AG10803 (cell line): ENCODE measurements at regions not wholly inside any gene's neighbourhood (a gene's known extent, or its start where the extent isn't known, plus 50 kb on each side); places are given as distances from the start of the nearest gene placed in this dataset.

ENCODE experiments used
- DNase-seq: peaks from one replicate; pipeline ENCODE4 v3.0.0; 2010; ENCODE audit warnings: low read depth
- H3K4me3 ChIP-seq: 2 replicates; pipeline ENCODE4 v1.5.1; 2011; ENCODE audit warnings: mild to moderate bottlenecking, low read length, control low read depth
- TF ChIP-seq, protein P1 (sequence below): conservative IDR thresholded peaks from 2 replicates; pipeline ENCODE4 v1.5.1; 2011; ENCODE audit warnings: mild to moderate bottlenecking, low read length, control low read depth, inconsistent platforms

DNA sequence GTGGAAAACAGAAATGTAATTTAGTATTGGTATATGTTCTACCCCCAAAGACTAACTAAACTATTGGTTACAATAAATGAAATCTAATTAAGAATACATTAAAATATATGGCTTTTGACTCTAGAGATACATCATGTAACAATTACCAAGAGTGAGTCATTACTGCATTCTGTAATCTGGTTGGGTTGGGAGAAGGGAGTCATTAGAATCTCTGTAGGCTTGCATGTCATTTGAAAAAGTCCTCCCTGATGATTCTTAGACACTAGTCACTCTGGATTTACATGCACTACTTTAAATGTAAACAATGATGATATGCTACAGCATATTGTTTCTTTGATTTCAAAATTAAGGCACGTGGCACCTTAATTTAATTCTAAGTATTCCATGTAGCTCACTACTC lies 293.4 kb upstream of the CHST9 start:
- H3K4me3 ChIP-seq: no peak overlapping the region
- no peak for DNase-seq
- TF ChIP-seq, protein P1, sequence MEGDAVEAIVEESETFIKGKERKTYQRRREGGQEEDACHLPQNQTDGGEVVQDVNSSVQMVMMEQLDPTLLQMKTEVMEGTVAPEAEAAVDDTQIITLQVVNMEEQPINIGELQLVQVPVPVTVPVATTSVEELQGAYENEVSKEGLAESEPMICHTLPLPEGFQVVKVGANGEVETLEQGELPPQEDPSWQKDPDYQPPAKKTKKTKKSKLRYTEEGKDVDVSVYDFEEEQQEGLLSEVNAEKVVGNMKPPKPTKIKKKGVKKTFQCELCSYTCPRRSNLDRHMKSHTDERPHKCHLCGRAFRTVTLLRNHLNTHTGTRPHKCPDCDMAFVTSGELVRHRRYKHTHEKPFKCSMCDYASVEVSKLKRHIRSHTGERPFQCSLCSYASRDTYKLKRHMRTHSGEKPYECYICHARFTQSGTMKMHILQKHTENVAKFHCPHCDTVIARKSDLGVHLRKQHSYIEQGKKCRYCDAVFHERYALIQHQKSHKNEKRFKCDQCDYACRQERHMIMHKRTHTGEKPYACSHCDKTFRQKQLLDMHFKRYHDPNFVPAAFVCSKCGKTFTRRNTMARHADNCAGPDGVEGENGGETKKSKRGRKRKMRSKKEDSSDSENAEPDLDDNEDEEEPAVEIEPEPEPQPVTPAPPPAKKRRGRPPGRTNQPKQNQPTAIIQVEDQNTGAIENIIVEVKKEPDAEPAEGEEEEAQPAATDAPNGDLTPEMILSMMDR: no peak

DNA sequence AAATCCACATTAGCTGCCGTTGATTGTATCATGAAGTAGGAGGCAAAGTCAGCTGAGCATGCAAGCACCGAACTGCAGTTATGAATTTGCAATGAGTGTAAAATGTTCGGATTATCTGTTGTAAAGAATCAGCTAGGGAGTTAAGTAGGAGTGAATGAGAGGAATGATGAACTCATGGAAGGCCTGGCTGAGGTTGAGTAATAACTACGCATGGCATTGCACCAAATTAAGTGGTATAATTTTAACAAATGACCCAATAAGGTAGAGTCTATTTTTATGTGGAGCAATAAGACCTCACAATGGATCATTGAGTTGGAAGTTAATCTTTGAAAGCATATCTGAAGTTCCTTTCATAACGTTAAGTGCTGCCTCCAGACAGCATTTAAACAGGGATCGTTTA lies 288.2 kb upstream of the CHST9 start:
- H3K4me3 ChIP-seq: no peak overlapping the region
- TF ChIP-seq, protein P1: no peak
- no peak for DNase-seq

DNA sequence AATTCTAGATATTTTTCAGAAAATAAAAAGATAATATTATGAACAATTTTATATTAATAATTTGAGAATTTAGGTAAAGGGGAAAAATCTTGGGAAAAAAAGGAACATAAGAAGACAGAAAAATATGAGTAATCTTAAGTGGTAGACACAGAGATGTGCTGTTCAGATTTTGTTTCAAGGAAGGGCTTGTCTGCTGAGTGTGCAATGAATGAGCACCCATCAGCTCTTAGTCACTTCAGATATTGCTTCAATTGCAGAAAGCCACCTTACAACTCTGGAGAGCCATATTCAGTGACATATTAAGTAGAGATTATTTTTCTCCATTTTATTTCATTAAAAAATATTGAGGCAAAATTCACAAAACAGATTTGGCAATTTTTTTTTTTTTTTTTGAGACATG lies 282.0 kb upstream of the CHST9 start:
- no peak for DNase-seq
- TF ChIP-seq, protein P1: no peak
- no peak overlapping the region for H3K4me3 ChIP-seq

DNA sequence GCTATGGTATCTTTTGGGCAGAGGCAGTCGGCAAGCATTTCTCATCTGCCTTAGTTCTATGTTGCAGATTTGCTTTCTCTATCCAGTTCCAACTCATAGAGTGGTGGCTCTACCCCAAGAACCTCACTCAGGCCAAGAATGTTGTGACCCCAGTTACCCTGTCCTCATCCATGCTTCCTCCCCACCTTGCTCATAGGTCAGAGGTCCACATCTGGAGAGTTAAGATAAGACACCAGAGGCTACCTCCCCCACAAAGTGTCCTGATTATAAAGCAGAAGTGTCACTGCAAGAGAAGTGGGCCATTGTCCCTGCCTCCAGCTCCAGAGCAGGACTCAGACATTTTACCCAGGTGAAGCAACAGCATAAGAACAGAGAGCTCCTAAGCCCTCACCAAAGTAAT lies 276.8 kb upstream of the CHST9 start:
- TF ChIP-seq, protein P1: no peak
- DNase-seq: no peak

DNA sequence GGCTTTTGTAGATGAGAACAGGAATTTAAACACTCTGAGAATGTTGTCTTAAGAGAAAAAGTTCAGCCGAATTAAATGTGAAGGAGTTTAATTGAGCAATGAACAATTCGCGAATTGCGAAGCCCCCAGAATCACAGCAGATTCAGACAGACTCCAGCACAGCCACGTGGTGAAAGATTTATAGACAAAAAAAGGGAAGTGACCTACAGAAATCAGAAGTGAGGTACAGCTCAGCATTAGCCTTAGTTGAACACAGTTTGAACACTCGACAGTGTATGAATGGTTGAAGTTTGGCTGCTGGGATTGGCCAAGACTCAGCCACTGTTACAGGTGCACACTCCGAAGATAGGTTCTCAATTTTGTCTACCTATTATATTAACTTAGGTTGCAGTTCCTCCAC lies 264.0 kb upstream of the CHST9 start:
- TF ChIP-seq, protein P1: no peak

More for the DNA sequence above, 276.8 kb upstream of the CHST9 start:
- no peak overlapping the region for H3K4me3 ChIP-seq

DNA sequence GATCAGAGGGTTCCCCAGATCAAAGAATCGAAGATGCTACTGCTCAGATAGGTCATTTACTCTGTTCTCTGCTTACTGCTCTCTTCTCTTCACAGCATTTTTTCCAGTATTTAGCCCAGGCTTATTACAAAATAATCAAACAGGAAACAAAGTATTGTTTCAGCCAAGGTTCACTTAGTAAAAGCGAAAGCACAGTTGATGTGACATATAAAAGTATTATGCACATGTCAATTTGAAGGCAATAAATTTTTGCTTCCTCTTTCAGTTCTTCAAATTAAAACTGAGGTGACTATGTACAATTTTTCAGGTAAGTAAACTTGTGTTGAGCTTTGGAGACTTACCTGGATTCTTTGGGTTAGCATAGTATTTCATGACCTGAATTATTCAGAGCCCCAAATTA lies 262.8 kb upstream of the CHST9 start:
- DNase-seq: no peak
- H3K4me3 ChIP-seq: no peak overlapping the region
- TF ChIP-seq, protein P1: no peak

More for the DNA sequence above, 264.0 kb upstream of the CHST9 start:
- no peak overlapping the region for H3K4me3 ChIP-seq
- no peak for DNase-seq

DNA sequence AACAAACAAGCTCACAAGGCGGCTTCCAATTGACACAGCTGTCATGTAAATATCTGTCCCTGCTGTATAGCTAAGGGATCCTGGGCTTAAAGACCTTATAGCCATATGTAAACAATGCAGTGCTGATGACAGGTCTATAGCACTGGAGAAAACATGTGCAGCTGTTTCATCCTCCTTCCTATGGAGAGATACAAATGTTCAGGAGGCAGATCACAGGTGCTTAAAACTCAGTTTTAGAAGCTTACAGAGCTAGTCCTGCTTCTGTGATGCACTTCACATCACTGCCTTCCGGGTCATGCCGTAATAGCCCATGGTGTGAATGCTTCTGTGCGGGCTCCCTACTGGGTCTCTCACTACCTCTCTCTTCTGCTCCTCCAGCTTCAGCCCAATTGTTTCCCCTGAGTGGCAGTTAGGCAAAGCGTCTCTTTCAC lies 262.4 kb upstream of the CHST9 start:
- no peak for DNase-seq
- no peak overlapping the region for H3K4me3 ChIP-seq
- TF ChIP-seq, protein P1: no peak
